ENCODE measurements at regions not wholly inside any gene's neighbourhood (a gene's known extent, or its start where the extent isn't known, plus 50 kb on each side); places are given as distances from the start of the nearest gene placed in this dataset.
"Not testable (repeated sequence)": the region's sequence is repeated elsewhere in the genome, so short reads cannot be mapped to it uniquely, and the experiment has no call there.

DNA sequence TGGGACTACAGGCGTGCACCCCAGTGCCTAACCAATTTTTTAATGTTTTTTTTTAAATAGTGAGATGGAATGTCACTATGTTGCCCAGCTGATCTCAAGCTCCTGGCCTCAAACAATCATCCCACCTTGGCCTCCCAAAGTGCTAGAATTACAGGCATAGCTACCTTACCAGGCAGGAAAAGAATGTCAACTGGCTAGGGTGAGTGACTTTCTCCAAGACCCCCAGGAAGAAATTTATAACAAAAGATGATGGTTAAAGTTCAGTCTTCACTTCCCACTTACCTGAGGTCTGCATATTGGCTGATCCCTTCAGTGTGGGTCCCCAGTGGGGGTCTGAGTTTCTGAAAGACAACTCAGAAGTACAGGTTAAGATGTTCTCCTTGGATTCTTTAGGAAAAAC, 893.0 kb downstream of the UQCRFS1 start:
- no peak overlapping the region for H3K4me3 ChIP-seq (ENCODE audit: low read length)
- H3K4me1 ChIP-seq (ENCODE audit: control insufficient read depth, insufficient read depth, low read length), result no peaks in the 10 kb centered on the region; the same call in 1 of the 2 replicates
- H3K36me3 ChIP-seq (ENCODE audit: control insufficient read depth, insufficient read depth, low read length), result no peaks in the 10 kb centered on the region
- no CpG with 5 or more reads among the region's 1 CpG for WGBS (ENCODE audit: insufficient coverage, insufficient read length)
- no peaks in the 10 kb centered on the region for H3K9me3 ChIP-seq (ENCODE audit: control insufficient read depth, insufficient read depth, low read length)
- no peak for DNase-seq (ENCODE audit: low read depth, low spot score)
- no peaks in the 10 kb centered on the region for H3K27me3 ChIP-seq (ENCODE audit: control insufficient read depth, insufficient read depth, low read length)
- no peak overlapping the region for H3K27ac ChIP-seq (ENCODE audit: low read length)

DNA sequence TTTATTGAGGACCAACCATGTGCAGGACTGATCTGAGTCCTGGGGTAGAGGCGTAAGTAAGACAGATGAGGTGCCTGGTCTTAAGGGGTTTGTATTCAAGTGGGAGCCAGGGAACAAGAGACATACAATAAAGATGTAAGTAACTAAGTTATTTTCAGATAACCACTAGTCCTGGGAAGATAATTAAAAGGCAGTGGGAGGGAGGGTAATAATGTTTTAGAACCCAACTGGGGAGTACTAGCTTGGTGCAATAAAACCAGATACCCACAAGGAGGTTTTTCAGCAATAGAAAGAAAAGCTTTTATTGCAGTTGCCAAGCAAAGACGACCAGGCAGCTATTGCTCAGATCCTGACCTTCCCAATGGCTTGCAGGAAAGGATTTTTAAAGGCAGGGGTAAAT, 893.7 kb downstream of the UQCRFS1 start:
- Histone ChIP-seq H3K9me3 (ENCODE audit: control insufficient read depth, insufficient read depth, low read length) (no peaks in the 10 kb centered on the region), H3K27ac (ENCODE audit: low read length) (no peak overlapping the region), H3K4me3 (ENCODE audit: low read length) (no peak overlapping the region), H3K36me3 (ENCODE audit: control insufficient read depth, insufficient read depth, low read length) (no peaks in the 10 kb centered on the region), H3K4me1 (ENCODE audit: control insufficient read depth, insufficient read depth, low read length) (peaks cover 1% of the 10 kb centered on the region; the same call in 1 of the 2 replicates), H3K27me3 (ENCODE audit: control insufficient read depth, insufficient read depth, low read length) (no peaks in the 10 kb centered on the region)
- no peak for DNase-seq (ENCODE audit: low read depth, low spot score)
- no CpG with 5 or more reads among the region's 2 CpGs for WGBS (ENCODE audit: insufficient coverage, insufficient read length)

DNA sequence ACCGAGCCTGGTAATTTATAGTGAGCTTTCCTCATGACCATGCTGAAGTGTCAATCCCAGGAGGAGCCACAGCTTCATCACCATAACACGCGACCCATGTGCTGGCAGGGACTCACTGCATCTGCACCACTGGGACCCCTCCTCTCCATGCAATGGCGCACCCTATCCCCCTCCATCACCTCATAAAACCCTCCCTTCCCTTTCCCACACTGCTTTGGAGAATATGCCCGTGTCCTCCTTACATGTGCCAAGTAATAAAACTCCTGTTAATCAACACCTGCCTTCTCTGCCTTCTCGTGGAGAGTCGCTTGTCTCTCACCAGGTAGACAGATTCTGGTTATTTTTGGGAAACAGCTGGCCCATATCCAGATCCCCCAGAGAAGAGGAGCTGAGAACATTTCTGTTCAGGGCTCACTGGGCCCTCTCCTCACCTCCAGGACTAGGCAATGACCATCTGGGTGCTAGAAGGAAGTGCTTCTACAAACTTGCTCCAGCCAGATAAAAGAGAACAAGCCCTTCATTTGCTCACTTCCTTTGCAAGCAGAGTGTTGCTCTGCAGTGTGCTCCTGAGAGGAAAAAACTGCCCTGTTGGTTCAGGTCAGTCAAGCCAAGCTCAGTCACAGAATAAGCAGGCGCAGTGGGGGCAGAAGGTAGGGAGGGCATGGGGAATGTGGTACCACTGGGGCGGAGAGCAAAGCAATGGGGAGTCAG, 894.3 kb downstream of the UQCRFS1 start:
- H3K27me3 ChIP-seq (ENCODE audit: control insufficient read depth, insufficient read depth, low read length), result no peaks in the 10 kb centered on the region
- DNase-seq (ENCODE audit: low read depth, low spot score), result no peak
- no peaks in the 10 kb centered on the region for H3K36me3 ChIP-seq (ENCODE audit: control insufficient read depth, insufficient read depth, low read length)
- no peak overlapping the region for H3K27ac ChIP-seq (ENCODE audit: low read length)
- no CpG with 5 or more reads among the region's 9 CpGs for WGBS (ENCODE audit: insufficient coverage, insufficient read length)
- H3K4me3 ChIP-seq (ENCODE audit: low read length), result no peak overlapping the region
- no peaks in the 10 kb centered on the region for H3K9me3 ChIP-seq (ENCODE audit: control insufficient read depth, insufficient read depth, low read length)
- H3K4me1 ChIP-seq (ENCODE audit: control insufficient read depth, insufficient read depth, low read length), result 0 out of 2 replicates have a peak, but pooled peaks cover 2% of the 10 kb centered on the region

- no CpG with 5 or more reads among the region's 7 CpGs for WGBS (ENCODE audit: insufficient coverage, insufficient read length)
- Histone ChIP-seq H3K9me3 (ENCODE audit: control insufficient read depth, insufficient read depth, low read length) (no peaks in the 10 kb centered on the region), H3K27me3 (ENCODE audit: control insufficient read depth, insufficient read depth, low read length) (no peaks in the 10 kb centered on the region), H3K27ac (ENCODE audit: low read length) (no peak overlapping the region), H3K4me3 (ENCODE audit: low read length) (no peak overlapping the region), H3K4me1 (ENCODE audit: control insufficient read depth, insufficient read depth, low read length) (0 out of 2 replicates have a peak, but pooled peaks cover 2% of the 10 kb centered on the region), H3K36me3 (ENCODE audit: control insufficient read depth, insufficient read depth, low read length) (no peaks in the 10 kb centered on the region)
- no peak for DNase-seq (ENCODE audit: low read depth, low spot score)
Measured at GRCh38 chr19:28316464-28316863, 896.5 kb downstream of the UQCRFS1 start.

DNA sequence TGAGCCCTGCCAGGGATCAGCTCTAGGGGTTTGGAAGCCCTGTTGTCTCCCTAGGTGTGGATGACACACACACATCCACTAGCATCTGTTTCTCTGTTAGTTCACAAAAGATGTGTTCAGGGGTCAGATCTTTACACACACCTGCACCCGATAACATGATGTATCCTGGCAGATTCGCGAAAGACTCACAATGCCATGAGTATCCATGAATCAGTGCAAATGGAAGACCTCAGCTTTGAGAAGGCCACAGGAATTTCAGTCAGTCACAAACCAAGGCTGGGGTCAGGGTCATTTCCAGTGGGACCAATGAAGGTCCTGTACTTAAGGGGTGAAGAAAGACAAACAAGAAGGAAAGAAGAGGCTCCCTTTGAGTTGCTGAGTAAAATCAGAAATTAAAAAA, 898.2 kb downstream of the UQCRFS1 start:
- Histone ChIP-seq H3K36me3 (ENCODE audit: control insufficient read depth, insufficient read depth, low read length) (no peaks in the 10 kb centered on the region), H3K27ac (ENCODE audit: low read length) (no peak overlapping the region), H3K4me1 (ENCODE audit: control insufficient read depth, insufficient read depth, low read length) (0 out of 2 replicates have a peak, but pooled peaks cover 2% of the 10 kb centered on the region), H3K4me3 (ENCODE audit: low read length) (no peak overlapping the region), H3K9me3 (ENCODE audit: control insufficient read depth, insufficient read depth, low read length) (no peaks in the 10 kb centered on the region), H3K27me3 (ENCODE audit: control insufficient read depth, insufficient read depth, low read length) (no peaks in the 10 kb centered on the region)
- WGBS (ENCODE audit: insufficient coverage, insufficient read length), result no CpG with 5 or more reads among the region's 3 CpGs
- no peak for DNase-seq (ENCODE audit: low read depth, low spot score)

- no peaks in the 10 kb centered on the region for H3K36me3 ChIP-seq (ENCODE audit: control insufficient read depth, insufficient read depth, low read length)
- 0 out of 2 replicates have a peak, but pooled peaks cover 2% of the 10 kb centered on the region for H3K4me1 ChIP-seq (ENCODE audit: control insufficient read depth, insufficient read depth, low read length)
- WGBS (ENCODE audit: insufficient coverage, insufficient read length), result no CpG with 5 or more reads among the region's 4 CpGs
- no peaks in the 10 kb centered on the region for H3K27me3 ChIP-seq (ENCODE audit: control insufficient read depth, insufficient read depth, low read length)
- no peak for DNase-seq (ENCODE audit: low read depth, low spot score)
- no peak overlapping the region for H3K27ac ChIP-seq (ENCODE audit: low read length)
- no peaks in the 10 kb centered on the region for H3K9me3 ChIP-seq (ENCODE audit: control insufficient read depth, insufficient read depth, low read length)
- no peak overlapping the region for H3K4me3 ChIP-seq (ENCODE audit: low read length)
Measured at GRCh38 chr19:28314287-28314686, 898.7 kb downstream of the UQCRFS1 start.

GRCh38 chr19:28313633-28314032, 899.3 kb downstream of the UQCRFS1 start:
- Histone ChIP-seq H3K27me3 (ENCODE audit: control insufficient read depth, insufficient read depth, low read length) (no peaks in the 10 kb centered on the region), H3K27ac (ENCODE audit: low read length) (no peak overlapping the region), H3K36me3 (ENCODE audit: control insufficient read depth, insufficient read depth, low read length) (no peaks in the 10 kb centered on the region), H3K4me1 (ENCODE audit: control insufficient read depth, insufficient read depth, low read length) (0 out of 2 replicates have a peak, but pooled peaks cover 2% of the 10 kb centered on the region), H3K4me3 (ENCODE audit: low read length) (no peak overlapping the region), H3K9me3 (ENCODE audit: control insufficient read depth, insufficient read depth, low read length) (no peaks in the 10 kb centered on the region)
- WGBS (ENCODE audit: insufficient coverage, insufficient read length), result no CpG with 5 or more reads among the region's 10 CpGs
- DNase-seq (ENCODE audit: low read depth, low spot score), result no peak

- no peak overlapping the region for H3K27ac ChIP-seq (ENCODE audit: low read length)
- no CpG with 5 or more reads among the region's 8 CpGs for WGBS (ENCODE audit: insufficient coverage, insufficient read length)
Measured at GRCh38 chr19:28312269-28312668, 900.7 kb downstream of the UQCRFS1 start.

GRCh38 chr19:28310829-28311228, 902.1 kb downstream of the UQCRFS1 start:
- not testable (repeated sequence) for DNase-seq (ENCODE audit: low read depth, low spot score); H3K36me3 ChIP-seq (ENCODE audit: control insufficient read depth, insufficient read depth, low read length); H3K4me3 ChIP-seq (ENCODE audit: low read length); H3K9me3 ChIP-seq (ENCODE audit: control insufficient read depth, insufficient read depth, low read length); H3K27me3 ChIP-seq (ENCODE audit: control insufficient read depth, insufficient read depth, low read length); H3K4me1 ChIP-seq (ENCODE audit: control insufficient read depth, insufficient read depth, low read length); H3K27ac ChIP-seq (ENCODE audit: low read length)
- WGBS (ENCODE audit: insufficient coverage, insufficient read length), result no CpG with 5 or more reads among the region's 2 CpGs

More at GRCh38 chr19:28312269-28312668, 900.7 kb downstream of the UQCRFS1 start:
- Histone ChIP-seq H3K9me3 (ENCODE audit: control insufficient read depth, insufficient read depth, low read length) (no peaks in the 10 kb centered on the region), H3K36me3 (ENCODE audit: control insufficient read depth, insufficient read depth, low read length) (no peaks in the 10 kb centered on the region), H3K27me3 (ENCODE audit: control insufficient read depth, insufficient read depth, low read length) (no peaks in the 10 kb centered on the region), H3K4me1 (ENCODE audit: control insufficient read depth, insufficient read depth, low read length) (0 out of 2 replicates have a peak, but pooled peaks cover 2% of the 10 kb centered on the region), H3K4me3 (ENCODE audit: low read length) (no peak overlapping the region)
- DNase-seq (ENCODE audit: low read depth, low spot score), result no peak

- no peak for DNase-seq (ENCODE audit: low read depth, low spot score)
- Histone ChIP-seq H3K4me3 (ENCODE audit: low read length) (no peak overlapping the region), H3K27ac (ENCODE audit: low read length) (no peak overlapping the region), H3K9me3 (ENCODE audit: control insufficient read depth, insufficient read depth, low read length) (no peaks in the 10 kb centered on the region), H3K36me3 (ENCODE audit: control insufficient read depth, insufficient read depth, low read length) (no peaks in the 10 kb centered on the region), H3K4me1 (ENCODE audit: control insufficient read depth, insufficient read depth, low read length) (no peaks in the 10 kb centered on the region), H3K27me3 (ENCODE audit: control insufficient read depth, insufficient read depth, low read length) (no peaks in the 10 kb centered on the region)
- no CpG with 5 or more reads among the region's 5 CpGs for WGBS (ENCODE audit: insufficient coverage, insufficient read length)
Measured at GRCh38 chr19:28309070-28309469, 903.9 kb downstream of the UQCRFS1 start.

- H3K4me3 ChIP-seq (ENCODE audit: low read length), result no peak overlapping the region
- no peaks in the 10 kb centered on the region for H3K36me3 ChIP-seq (ENCODE audit: control insufficient read depth, insufficient read depth, low read length)
- H3K9me3 ChIP-seq (ENCODE audit: control insufficient read depth, insufficient read depth, low read length), result no peaks in the 10 kb centered on the region
- DNase-seq (ENCODE audit: low read depth, low spot score), result no peak
- no CpG with 5 or more reads among the region's 1 CpG for WGBS (ENCODE audit: insufficient coverage, insufficient read length)
- H3K27me3 ChIP-seq (ENCODE audit: control insufficient read depth, insufficient read depth, low read length), result no peaks in the 10 kb centered on the region
- H3K27ac ChIP-seq (ENCODE audit: low read length), result no peak overlapping the region
- peaks cover 1% of the 10 kb centered on the region; the same call in 1 of the 2 replicates for H3K4me1 ChIP-seq (ENCODE audit: control insufficient read depth, insufficient read depth, low read length)
Measured at GRCh38 chr19:28307963-28308362, 905.0 kb downstream of the UQCRFS1 start.

Measured in iPS DF 6.9 (cell line).